H1 (cell line): ENCODE measurements at regions not wholly inside any gene's neighbourhood (a gene's known extent, or its start where the extent isn't known, plus 50 kb on each side); places are given as distances from the start of the nearest gene placed in this dataset.

Experiments
- CBX5 ChIP-seq: fragments of 300-800, 300-1000 bp; sonication (generic); IDR thresholded peaks from 2 replicates; pipeline ENCODE4 v1.7.1; 2016; ENCODE audit warnings: antibody characterized with exemption, low read length, low read depth
- CTCF ChIP-seq, 3 experiments: IDR thresholded peaks; 1 replicate in 2 of 3; 2 replicates in 1 of 3; pipeline versions ENCODE4 v1.5.1 to v1.6.1; 2011; ENCODE audit warnings: low read length in 3 of 3, mild to moderate bottlenecking in 3 of 3, inconsistent platforms in 2 of 3, low read depth in 1 of 3, moderate library complexity in 1 of 3; ENCODE audit not compliant: insufficient read depth in 1 of 3; ENCODE audit errors: control extremely low read depth in 1 of 3
- EP300 ChIP-seq, 2 experiments: IDR thresholded peaks; 1 replicate in 1 of 2; 2 replicates in 1 of 2; pipeline ENCODE4 v1.6.1; 2011 to 2012; ENCODE audit warnings: low read depth in 2 of 2, low read length in 2 of 2, mild to moderate bottlenecking in 2 of 2, borderline replicate concordance in 1 of 2, inconsistent platforms in 1 of 2, moderate library complexity in 1 of 2
- EZH2 ChIP-seq: fragments of 200-600 bp; sonication (generic); IDR thresholded peaks from 2 replicates; pipeline ENCODE4 v1.7.1; 2012; ENCODE audit warnings: low read depth, mild to moderate bottlenecking, moderate library complexity, low read length, inconsistent platforms; ENCODE audit not compliant: severe bottlenecking
- JUND ChIP-seq: IDR thresholded peaks from 2 replicates; pipeline ENCODE4 v1.6.1; 2011; ENCODE audit warnings: mild to moderate bottlenecking, improper control_type of control experiment, low read length
- KDM5A ChIP-seq: fragments of 200-600 bp; IDR thresholded peaks from 2 replicates; pipeline ENCODE4 v1.7.1; 2012; ENCODE audit warnings: mild to moderate bottlenecking, low read length, inconsistent platforms, mixed read lengths
- POLR2A ChIP-seq, 2 experiments: IDR thresholded peaks; 1 replicate in 1 of 2; 2 replicates in 1 of 2; pipeline ENCODE4 v1.6.1; 2011; ENCODE audit warnings: low read depth in 2 of 2, low read length in 2 of 2, mild to moderate bottlenecking in 2 of 2; ENCODE audit errors: control extremely low read depth in 1 of 2
- RXRA ChIP-seq: IDR thresholded peaks from 2 replicates; pipeline ENCODE4 v1.6.1; 2011; ENCODE audit warnings: low read depth, mild to moderate bottlenecking, low read length, moderate library complexity; ENCODE audit not compliant: insufficient read depth
- SP1 ChIP-seq: IDR thresholded peaks from 2 replicates; pipeline ENCODE4 v1.6.1; 2011; ENCODE audit warnings: low read depth, low read length

GRCh38 chr21:15297824-15298223 is 233.0 kb upstream of the NRIP1 start:
- TF ChIP-seq POLR2A (IDR thresholded peaks at IDR 0.05; ENCODE audit: control extremely low read depth in 1 of 2, low read depth in 2 of 2, low read length in 2 of 2) (no peak), KDM5A (no peak), JUND (no peak), CBX5 (no peak), CTCF (IDR thresholded peaks at IDR 0.05; ENCODE audit: control extremely low read depth in 1 of 3, insufficient read depth in 1 of 3, low read depth in 1 of 3, low read length in 3 of 3) (no peak), SP1 (no peak), RXRA (no peak), EZH2 (no peak), EP300 (IDR thresholded peaks at IDR 0.05; ENCODE audit: borderline replicate concordance in 1 of 2, low read depth in 2 of 2, low read length in 2 of 2) (no peak)
